ENCODE measurements at regions not wholly inside any gene's neighbourhood (a gene's known extent, or its start where the extent isn't known, plus 50 kb on each side); places are given as distances from the start of the nearest gene placed in this dataset.

DNA sequence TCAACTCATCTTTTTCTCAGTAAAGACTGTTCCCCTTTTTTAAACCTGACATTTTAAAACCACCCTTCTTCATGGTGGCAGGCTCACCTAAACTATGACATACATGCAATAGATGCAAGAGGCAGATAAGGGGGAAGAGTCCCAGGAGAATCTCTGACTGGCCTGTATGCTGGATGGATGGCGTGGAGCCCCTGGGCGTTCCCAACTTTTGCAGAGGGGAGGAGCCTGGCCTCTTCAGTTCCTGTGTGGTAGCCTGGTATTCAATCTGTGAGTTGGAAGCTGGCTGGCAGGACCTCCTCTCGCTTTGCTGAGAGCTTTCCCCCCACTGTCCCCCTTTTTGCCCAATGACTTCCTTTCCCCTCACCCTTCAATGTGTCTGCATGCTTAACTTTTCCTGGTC is 217.6 kb upstream of the CA10 start:
- TF ChIP-seq, protein P1, sequence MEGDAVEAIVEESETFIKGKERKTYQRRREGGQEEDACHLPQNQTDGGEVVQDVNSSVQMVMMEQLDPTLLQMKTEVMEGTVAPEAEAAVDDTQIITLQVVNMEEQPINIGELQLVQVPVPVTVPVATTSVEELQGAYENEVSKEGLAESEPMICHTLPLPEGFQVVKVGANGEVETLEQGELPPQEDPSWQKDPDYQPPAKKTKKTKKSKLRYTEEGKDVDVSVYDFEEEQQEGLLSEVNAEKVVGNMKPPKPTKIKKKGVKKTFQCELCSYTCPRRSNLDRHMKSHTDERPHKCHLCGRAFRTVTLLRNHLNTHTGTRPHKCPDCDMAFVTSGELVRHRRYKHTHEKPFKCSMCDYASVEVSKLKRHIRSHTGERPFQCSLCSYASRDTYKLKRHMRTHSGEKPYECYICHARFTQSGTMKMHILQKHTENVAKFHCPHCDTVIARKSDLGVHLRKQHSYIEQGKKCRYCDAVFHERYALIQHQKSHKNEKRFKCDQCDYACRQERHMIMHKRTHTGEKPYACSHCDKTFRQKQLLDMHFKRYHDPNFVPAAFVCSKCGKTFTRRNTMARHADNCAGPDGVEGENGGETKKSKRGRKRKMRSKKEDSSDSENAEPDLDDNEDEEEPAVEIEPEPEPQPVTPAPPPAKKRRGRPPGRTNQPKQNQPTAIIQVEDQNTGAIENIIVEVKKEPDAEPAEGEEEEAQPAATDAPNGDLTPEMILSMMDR (conservative IDR thresholded peaks at IDR 0.05 in 1 of 2, IDR thresholded peaks at IDR 0.05 in 1 of 2; ENCODE audit: extremely low read depth in 1 of 2, insufficient read depth in 1 of 2, low read depth in 1 of 2, low read length in 2 of 2), result no peak
- no peak for TF ChIP-seq EZH2 (IDR thresholded peaks at IDR 0.05; ENCODE audit: borderline replicate concordance, low read length)

Data from mammary epithelial cell (primary cell).